ENCODE measurements at regions not wholly inside any gene's neighbourhood (a gene's known extent, or its start where the extent isn't known, plus 50 kb on each side); places are given as distances from the start of the nearest gene placed in this dataset.

DNA sequence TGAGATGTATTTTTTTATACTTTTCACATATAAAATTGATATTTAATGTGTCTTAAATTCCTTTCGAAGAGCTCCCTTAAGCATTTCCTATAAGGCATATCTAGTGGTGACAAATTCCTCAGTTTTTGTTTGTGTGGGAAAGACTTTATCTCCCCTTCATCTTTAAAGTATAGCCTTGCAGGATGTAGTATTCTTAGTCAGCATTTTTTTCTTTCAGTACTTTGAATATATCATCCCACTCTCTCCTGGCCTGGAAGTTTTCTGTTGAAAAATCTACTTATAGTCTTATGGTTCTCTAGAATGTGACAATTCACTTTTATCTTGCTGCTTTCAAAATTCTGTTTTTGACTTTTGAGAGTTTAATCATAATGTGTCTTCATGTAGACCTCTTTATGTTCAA lies 95.2 kb downstream of the EDEM1 start:
- Mint-ChIP-seq H3K4me3 (ENCODE audit: low read depth, unreplicated experiment) (no peak overlapping the region), H3K9me3 (ENCODE audit: low read depth, unreplicated experiment) (no peaks in the 10 kb centered on the region), H3K4me1 (ENCODE audit: low read depth, unreplicated experiment) (no peaks in the 10 kb centered on the region), H3K27ac (ENCODE audit: unreplicated experiment) (no peak overlapping the region), H3K27me3 (ENCODE audit: unreplicated experiment) (no peaks in the 10 kb centered on the region), H3K36me3 (ENCODE audit: insufficient read depth, unreplicated experiment) (no peaks in the 10 kb centered on the region)
- TF ChIP-seq, protein P1, sequence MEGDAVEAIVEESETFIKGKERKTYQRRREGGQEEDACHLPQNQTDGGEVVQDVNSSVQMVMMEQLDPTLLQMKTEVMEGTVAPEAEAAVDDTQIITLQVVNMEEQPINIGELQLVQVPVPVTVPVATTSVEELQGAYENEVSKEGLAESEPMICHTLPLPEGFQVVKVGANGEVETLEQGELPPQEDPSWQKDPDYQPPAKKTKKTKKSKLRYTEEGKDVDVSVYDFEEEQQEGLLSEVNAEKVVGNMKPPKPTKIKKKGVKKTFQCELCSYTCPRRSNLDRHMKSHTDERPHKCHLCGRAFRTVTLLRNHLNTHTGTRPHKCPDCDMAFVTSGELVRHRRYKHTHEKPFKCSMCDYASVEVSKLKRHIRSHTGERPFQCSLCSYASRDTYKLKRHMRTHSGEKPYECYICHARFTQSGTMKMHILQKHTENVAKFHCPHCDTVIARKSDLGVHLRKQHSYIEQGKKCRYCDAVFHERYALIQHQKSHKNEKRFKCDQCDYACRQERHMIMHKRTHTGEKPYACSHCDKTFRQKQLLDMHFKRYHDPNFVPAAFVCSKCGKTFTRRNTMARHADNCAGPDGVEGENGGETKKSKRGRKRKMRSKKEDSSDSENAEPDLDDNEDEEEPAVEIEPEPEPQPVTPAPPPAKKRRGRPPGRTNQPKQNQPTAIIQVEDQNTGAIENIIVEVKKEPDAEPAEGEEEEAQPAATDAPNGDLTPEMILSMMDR (IDR thresholded peaks at IDR 0.05; ENCODE audit: unreplicated experiment): no peak
- intact Hi-C loops (cut with micrococcal nuclease; ENCODE audit: unreplicated experiment): no loop called here
- no peak for DNase-seq
- CTCF ChIA-PET: no interaction called here
- BruUV-seq (replicated peaks): no TSS peak

DNA sequence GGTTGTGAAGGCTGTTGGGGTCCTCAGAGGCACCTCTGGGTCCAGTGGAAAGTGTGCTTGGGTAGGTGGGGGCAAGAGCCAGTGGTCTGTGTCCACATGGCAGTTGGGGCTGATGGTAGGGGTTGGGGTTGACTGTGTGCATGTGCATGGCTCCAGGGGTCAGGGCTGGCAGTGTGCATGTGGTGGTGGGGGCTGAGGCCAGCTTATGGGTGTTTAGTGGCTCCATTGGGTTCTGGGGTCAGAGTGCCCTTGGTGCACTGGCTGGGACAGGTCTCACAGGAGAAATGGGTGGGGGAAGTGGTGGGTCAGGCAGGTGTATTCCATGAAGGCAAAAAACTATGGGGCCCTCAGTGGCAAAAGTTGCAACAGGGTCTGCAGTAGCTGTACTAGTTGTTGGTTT lies 97.9 kb downstream of the EDEM1 start:
- CTCF ChIA-PET: no interaction called here
- no peak for DNase-seq
- TF ChIP-seq, protein P1 (IDR thresholded peaks at IDR 0.05; ENCODE audit: unreplicated experiment): no peak
- Mint-ChIP-seq H3K9me3 (ENCODE audit: low read depth, unreplicated experiment) (no peaks in the 10 kb centered on the region), H3K4me1 (ENCODE audit: low read depth, unreplicated experiment) (no peaks in the 10 kb centered on the region), H3K27ac (ENCODE audit: unreplicated experiment) (no peak overlapping the region), H3K36me3 (ENCODE audit: insufficient read depth, unreplicated experiment) (no peaks in the 10 kb centered on the region), H3K4me3 (ENCODE audit: low read depth, unreplicated experiment) (no peak overlapping the region), H3K27me3 (ENCODE audit: unreplicated experiment) (no peaks in the 10 kb centered on the region)
- no TSS peak for BruUV-seq (replicated peaks)
- intact Hi-C loops (cut with micrococcal nuclease; ENCODE audit: unreplicated experiment): no loop called here

DNA sequence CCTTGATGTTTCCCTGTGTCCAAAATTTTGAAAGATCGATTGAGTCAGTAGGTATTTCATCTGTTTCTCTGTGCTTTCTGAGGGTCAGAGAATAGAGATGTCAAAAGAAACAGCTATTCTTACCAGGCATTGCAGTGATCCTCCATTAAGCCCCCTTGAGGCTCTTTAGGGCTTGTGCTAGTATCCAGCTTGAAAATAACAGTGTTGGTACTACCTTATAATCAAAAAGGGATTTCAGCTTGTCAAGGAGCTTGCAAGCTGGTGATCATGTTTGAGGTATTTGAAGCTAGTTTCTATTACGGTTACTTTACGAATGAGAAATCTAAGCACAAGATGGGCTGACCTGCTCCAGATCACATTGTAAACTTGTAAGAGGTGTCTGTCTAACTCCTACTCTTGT lies 103.4 kb downstream of the EDEM1 start:
- H3K36me3 Mint-ChIP-seq (ENCODE audit: insufficient read depth, unreplicated experiment): no peaks in the 10 kb centered on the region
- no peak overlapping the region for H3K27ac Mint-ChIP-seq (ENCODE audit: unreplicated experiment)
- DNase-seq: no peak
- CTCF ChIA-PET: no interaction called here
- H3K4me3 Mint-ChIP-seq (ENCODE audit: low read depth, unreplicated experiment): no peak overlapping the region
- intact Hi-C loops (cut with micrococcal nuclease; ENCODE audit: unreplicated experiment): no loop called here
- H3K9me3 Mint-ChIP-seq (ENCODE audit: low read depth, unreplicated experiment): peaks cover 4% of the 10 kb centered on the region
- TF ChIP-seq, protein P1 (IDR thresholded peaks at IDR 0.05; ENCODE audit: unreplicated experiment): no peak
- no peaks in the 10 kb centered on the region for H3K27me3 Mint-ChIP-seq (ENCODE audit: unreplicated experiment)
- BruUV-seq (replicated peaks): no TSS peak
- H3K4me1 Mint-ChIP-seq (ENCODE audit: low read depth, unreplicated experiment): no peaks in the 10 kb centered on the region

DNA sequence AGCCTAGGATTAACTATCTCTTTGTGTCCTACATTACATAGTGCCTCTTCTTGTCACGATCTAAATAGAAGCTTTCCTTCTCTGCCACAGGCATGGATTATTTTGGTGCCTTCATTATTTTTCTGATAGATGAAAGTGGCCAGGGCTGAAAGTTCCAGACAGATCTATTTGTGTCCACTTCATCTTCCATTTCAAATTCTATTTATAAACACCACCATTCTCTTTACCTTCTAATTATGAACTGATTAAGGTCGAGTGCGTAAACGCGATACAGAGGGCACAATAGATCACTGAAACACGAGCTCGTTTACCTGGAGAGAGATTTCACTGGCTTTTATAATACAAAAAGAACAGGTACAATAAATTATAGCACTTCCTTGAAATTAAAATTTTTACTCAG lies 105.0 kb downstream of the EDEM1 start:
- Mint-ChIP-seq H3K36me3 (ENCODE audit: insufficient read depth, unreplicated experiment) (no peaks in the 10 kb centered on the region), H3K27me3 (ENCODE audit: unreplicated experiment) (no peaks in the 10 kb centered on the region), H3K4me3 (ENCODE audit: low read depth, unreplicated experiment) (no peak overlapping the region), H3K4me1 (ENCODE audit: low read depth, unreplicated experiment) (peaks cover under 1% of the 10 kb centered on the region), H3K27ac (ENCODE audit: unreplicated experiment) (no peak overlapping the region), H3K9me3 (ENCODE audit: low read depth, unreplicated experiment) (peaks cover 4% of the 10 kb centered on the region)
- CTCF ChIA-PET: interaction anchor here (0.6 kb wide), 1 partner anchor 812 kb away, joined by 3 read pairs; no protein-coding TSS in a partner anchor
- intact Hi-C loops (cut with micrococcal nuclease; ENCODE audit: unreplicated experiment): no loop called here
- no peak for DNase-seq
- no TSS peak for BruUV-seq (replicated peaks)
- TF ChIP-seq, protein P1 (IDR thresholded peaks at IDR 0.05; ENCODE audit: unreplicated experiment): no peak

Measured in Calu3 (cell line).